PC-9 (cell line): ENCODE measurements at regions not wholly inside any gene's neighbourhood (a gene's known extent, or its start where the extent isn't known, plus 50 kb on each side); places are given as distances from the start of the nearest gene placed in this dataset.

ENCODE experiments used
- BruUV-seq: library from RNA; stranded (reverse); fragments of 400-500 nt; replicated peaks from 2 replicates; lab custom pipeline; 2021; lab: Mats Ljungman, UMichigan
- CTCF ChIA-PET: fragments of 300-600 bp; sonication (Branson Sonifier 250); formaldehyde crosslinking; loops from one replicate; lab custom pipeline; 2022; ENCODE audit warnings: antibody characterized with exemption; lab: Charles Lee
- POLR2A ChIA-PET: fragments of 300-600 bp; sonication (Branson Sonifier 250); formaldehyde crosslinking; loops from one replicate; lab custom pipeline; 2022; ENCODE audit warnings: antibody characterized with exemption; ENCODE audit not compliant: unreplicated experiment; lab: Charles Lee
- DNase-seq, 2 experiments: peaks; one replicate each; pipeline versions ENCODE4 v3.0.0 to v3.0.0-alpha.2; 2015 to 2022; ENCODE audit warnings: mixed read lengths in 1 of 2
- H2AFZ ChIP-seq: fragments of 200-600 bp; sonication (generic); 2 replicates; pipeline ENCODE4 v1.8.1; 2017; ENCODE audit warnings: antibody characterized with exemption
- H3F3A ChIP-seq: fragments of 200-600 bp; sonication (generic); 2 replicates; pipeline ENCODE4 v1.8.1; 2017; ENCODE audit warnings: antibody characterized with exemption, mild to moderate bottlenecking, low read depth; ENCODE audit not compliant: insufficient read depth
- H3K27ac ChIP-seq: fragments of 200-600 bp; sonication (generic); 2 replicates; pipeline ENCODE4 v1.6.1; 2016; ENCODE audit warnings: mixed run types
- H3K27me3 ChIP-seq: fragments of 200-600 bp; sonication (generic); 2 replicates; pipeline ENCODE4 v1.6.1; 2016; ENCODE audit warnings: low read depth, mixed run types; ENCODE audit not compliant: insufficient read depth
- H3K36me3 ChIP-seq: fragments of 200-600 bp; sonication (generic); 2 replicates; pipeline ENCODE4 v1.6.1; 2016; ENCODE audit warnings: low read depth, mixed run types
- H3K4me1 ChIP-seq: fragments of 200-600 bp; sonication (generic); replicated peaks from 2 replicates; pipeline ENCODE4 v1.6.1; 2016; ENCODE audit warnings: mixed run types; ENCODE audit not compliant: insufficient read depth
- H3K4me2 ChIP-seq: fragments of 200-600 bp; sonication (generic); 2 replicates; pipeline ENCODE4 v1.6.1; 2017; ENCODE audit warnings: mixed run types
- H3K4me3 ChIP-seq: fragments of 200-600 bp; sonication (generic); 2 replicates; pipeline ENCODE4 v1.6.1; 2016; ENCODE audit warnings: mixed run types
- H3K79me2 ChIP-seq: fragments of 200-600 bp; sonication (generic); 2 replicates; pipeline ENCODE4 v1.6.1; 2017; ENCODE audit warnings: low read depth, mixed run types
- H3K9me2 ChIP-seq: fragments of 200-600 bp; sonication (generic); 2 replicates; pipeline ENCODE4 v1.8.1; 2017; ENCODE audit warnings: mild to moderate bottlenecking; ENCODE audit not compliant: insufficient read depth
- H3K9me3 ChIP-seq: fragments of 200-600 bp; sonication (generic); 2 replicates; pipeline ENCODE4 v1.8.1; 2016; ENCODE audit warnings: low read depth; ENCODE audit not compliant: insufficient read depth
- H4K20me1 ChIP-seq: fragments of 200-600 bp; sonication (generic); 2 replicates; pipeline ENCODE4 v1.8.1; 2017; ENCODE audit not compliant: insufficient read depth
- CTCF ChIP-seq: fragments of 200-600 bp; sonication (generic); conservative IDR thresholded peaks from 2 replicates; pipeline ENCODE4 v1.6.1; 2017; ENCODE audit warnings: mixed run types, antibody characterized with exemption, mild to moderate bottlenecking, moderate library complexity
- EZH2 ChIP-seq: fragments of 200-600 bp; sonication (generic); IDR thresholded peaks from 2 replicates; pipeline ENCODE4 v1.8.0; 2017; ENCODE audit warnings: antibody characterized with exemption, low read depth
- intact Hi-C: fragments of 100-400 bp; cut with micrococcal nuclease; formaldehyde crosslinking; loops from one replicate; pipeline ENCODE4 v1.10.0; 2022; ENCODE audit not compliant: unreplicated experiment

- Histone ChIP-seq H3K9me3 (no peaks in the 10 kb centered on the region), H3K79me2 (no peaks in the 10 kb centered on the region), H3K4me3 (no peak overlapping the region), H3K4me2 (no peak overlapping the region), H3F3A (no peaks in the 10 kb centered on the region), H3K9me2 (no peaks in the 10 kb centered on the region), H3K27ac (no peak overlapping the region), H3K4me1 (no peaks in the 10 kb centered on the region), H3K36me3 (no peaks in the 10 kb centered on the region), H4K20me1 (no peaks in the 10 kb centered on the region), H3K27me3 (no peaks in the 10 kb centered on the region), H2AFZ (no peak overlapping the region)
- TF ChIP-seq CTCF (no peak), EZH2 (no peak)
- ChIA-PET CTCF (no interaction called here), POLR2A (no interaction called here)
- intact Hi-C loops: no loop called here
- no TSS peak for BruUV-seq
- no peak for DNase-seq
Measured at GRCh38 chr4:123890889-123891288, 494.3 kb downstream of the SPRY1 start.

- H3K4me3 ChIP-seq: no peak overlapping the region
- H3K27ac ChIP-seq: no peak overlapping the region
- H3K9me2 ChIP-seq: no peaks in the 10 kb centered on the region
- ChIA-PET POLR2A (no interaction called here), CTCF (no interaction called here)
- H3F3A ChIP-seq: no peaks in the 10 kb centered on the region
- H3K9me3 ChIP-seq: no peaks in the 10 kb centered on the region
- no TSS peak for BruUV-seq
- H3K79me2 ChIP-seq: no peaks in the 10 kb centered on the region
- intact Hi-C loops: no loop called here
- H3K36me3 ChIP-seq: no peaks in the 10 kb centered on the region
- no peak for DNase-seq
- H3K4me1 ChIP-seq: no peaks in the 10 kb centered on the region
- TF ChIP-seq EZH2 (no peak), CTCF (no peak)
- no peaks in the 10 kb centered on the region for H3K27me3 ChIP-seq
- no peak overlapping the region for H2AFZ ChIP-seq
- no peaks in the 10 kb centered on the region for H4K20me1 ChIP-seq
- no peak overlapping the region for H3K4me2 ChIP-seq
Measured at GRCh38 chr4:123891881-123892280, 495.3 kb downstream of the SPRY1 start.

- CTCF ChIA-PET: no interaction called here
- intact Hi-C loops: no loop called here
- H3K4me1 ChIP-seq: no peaks in the 10 kb centered on the region
- POLR2A ChIA-PET: no interaction called here
- no peak overlapping the region for H3K4me2 ChIP-seq
- H3F3A ChIP-seq: no peaks in the 10 kb centered on the region
- H3K79me2 ChIP-seq: no peaks in the 10 kb centered on the region
- H4K20me1 ChIP-seq: no peaks in the 10 kb centered on the region
- H3K36me3 ChIP-seq: no peaks in the 10 kb centered on the region
- H3K27ac ChIP-seq: no peak overlapping the region
- H3K9me2 ChIP-seq: no peaks in the 10 kb centered on the region
- H3K4me3 ChIP-seq: no peak overlapping the region
- no TSS peak for BruUV-seq
- no peak for TF ChIP-seq CTCF
- no peak for TF ChIP-seq EZH2
- H3K9me3 ChIP-seq: no peaks in the 10 kb centered on the region
- no peaks in the 10 kb centered on the region for H3K27me3 ChIP-seq
- H2AFZ ChIP-seq: no peak overlapping the region
- DNase-seq: no peak
Measured at GRCh38 chr4:123892368-123892976, 495.9 kb downstream of the SPRY1 start.
